IMR-90 (cell line): ENCODE measurements at regions not wholly inside any gene's neighbourhood (a gene's known extent, or its start where the extent isn't known, plus 50 kb on each side); places are given as distances from the start of the nearest gene placed in this dataset.

Experiments
- ATAC-seq: fragments of 200-7000 bp; cut with Tn5 transposase; 2 replicates; pipeline ENCODE4 v1.9.1; 2020; ENCODE audit warnings: low read depth, mild to moderate bottlenecking, moderate library complexity
- BruUV-seq: library from RNA; stranded (reverse); fragments of 400-500 nt; replicated peaks from 2 replicates; lab custom pipeline; 2021; lab: Mats Ljungman, UMichigan
- CTCF ChIA-PET: fragments of 300-600 bp; formaldehyde crosslinking; extraction: SDS; loops from one replicate; lab custom pipeline; 2021; ENCODE audit warnings: antibody characterized with exemption; lab: Yijun Ruan, JAX
- POLR2A ChIA-PET: fragments of 300-600 bp; sonication (Branson Sonifier 250); formaldehyde crosslinking; loops from one replicate; lab custom pipeline; 2022; ENCODE audit warnings: antibody characterized with exemption; ENCODE audit not compliant: unreplicated experiment; lab: Charles Lee
- DNase-seq: peaks from one replicate; pipeline ENCODE4 v3.0.0; 2013
- H2AFZ ChIP-seq: replicated peaks from 2 replicates; pipeline ENCODE3; 2013; ENCODE audit warnings: low read length, mild to moderate bottlenecking; ENCODE audit not compliant: poor library complexity
- H2AK5ac ChIP-seq: 2 replicates; pipeline ENCODE4 v1.6.1; 2013; ENCODE audit warnings: low read depth, low read length, inconsistent platforms
- H2AK9ac ChIP-seq: replicated peaks from 2 replicates; pipeline ENCODE3; 2013; ENCODE audit warnings: mild to moderate bottlenecking, low read depth, low read length, moderate library complexity; ENCODE audit not compliant: poor library complexity
- H2BK120ac ChIP-seq: 2 replicates; pipeline ENCODE4 v1.6.1; 2013; ENCODE audit warnings: low read depth, low read length, inconsistent platforms
- H2BK15ac ChIP-seq: 3 replicates; pipeline ENCODE4 v1.6.1; 2013; ENCODE audit warnings: low read depth, low read length, inconsistent platforms
- H2BK20ac ChIP-seq: 2 replicates; pipeline ENCODE4 v1.6.1; 2013; ENCODE audit warnings: low read depth, mild to moderate bottlenecking, inconsistent platforms, low read length, moderate library complexity
- H2BK5ac ChIP-seq: 2 replicates; pipeline ENCODE4 v1.6.1; 2013; ENCODE audit warnings: mild to moderate bottlenecking, low read depth, low read length, inconsistent platforms; ENCODE audit not compliant: poor library complexity, severe bottlenecking
- H3K14ac ChIP-seq: replicated peaks from 2 replicates; pipeline ENCODE4 v1.6.1; 2013; ENCODE audit warnings: low read depth, low read length, inconsistent platforms
- H3K18ac ChIP-seq: 2 replicates; pipeline ENCODE4 v1.6.1; 2013; ENCODE audit warnings: low read depth, low read length, control low read depth
- H3K23ac ChIP-seq: 2 replicates; pipeline ENCODE4 v1.6.1; 2013; ENCODE audit warnings: low read depth, low read length, inconsistent platforms
- H3K27ac ChIP-seq: 2 replicates; pipeline ENCODE4 v1.5.1; 2013; ENCODE audit warnings: mild to moderate bottlenecking, control low read depth, low read length; ENCODE audit not compliant: insufficient read depth
- H3K27me3 ChIP-seq: 2 replicates; pipeline ENCODE4 v1.6.1; 2013; ENCODE audit warnings: low read length; ENCODE audit not compliant: control insufficient read depth, insufficient read depth
- H3K36me3 ChIP-seq: 2 replicates; pipeline ENCODE4 v1.6.1; 2013; ENCODE audit warnings: low read length, mixed read lengths; ENCODE audit not compliant: control insufficient read depth, insufficient read depth
- H3K4ac ChIP-seq: 2 replicates; pipeline ENCODE4 v1.6.1; 2013; ENCODE audit warnings: low read depth, low read length, inconsistent platforms
- H3K4me1 ChIP-seq: 2 replicates; pipeline ENCODE4 v1.6.1; 2013; ENCODE audit warnings: low read length, mixed read lengths; ENCODE audit not compliant: control insufficient read depth, insufficient read depth
- H3K4me2 ChIP-seq: 2 replicates; pipeline ENCODE4 v1.6.1; 2013; ENCODE audit warnings: low read depth, mild to moderate bottlenecking, control low read depth, low read length, moderate library complexity
- H3K4me3 ChIP-seq: 2 replicates; pipeline ENCODE4 v1.5.1; 2013; ENCODE audit warnings: low read depth, mild to moderate bottlenecking, control low read depth, low read length, moderate library complexity; ENCODE audit not compliant: insufficient read depth
- H3K56ac ChIP-seq: 2 replicates; pipeline ENCODE4 v1.6.1; 2013; ENCODE audit warnings: low read length, inconsistent platforms; ENCODE audit not compliant: insufficient read depth; ENCODE audit errors: extremely low read depth
- H3K79me1 ChIP-seq, 2 experiments: 2 replicates each; pipeline ENCODE4 v1.6.1; 2013; ENCODE audit warnings: low read length in 2 of 2, inconsistent platforms in 1 of 2, low read depth in 1 of 2
- H3K9ac ChIP-seq: 2 replicates; pipeline ENCODE4 v1.6.1; 2013; ENCODE audit warnings: low read depth, low read length, control low read depth
- H3K9me1 ChIP-seq: 2 replicates; pipeline ENCODE4 v1.6.1; 2013; ENCODE audit warnings: low read length, inconsistent platforms; ENCODE audit not compliant: insufficient read depth
- H3K9me3 ChIP-seq: 2 replicates; pipeline ENCODE4 v1.6.1; 2013; ENCODE audit warnings: low read length; ENCODE audit not compliant: control insufficient read depth, insufficient read depth
- H4K20me1 ChIP-seq: 2 replicates; pipeline ENCODE4 v1.6.1; 2013; ENCODE audit warnings: low read length, inconsistent platforms; ENCODE audit not compliant: insufficient read depth
- H4K5ac ChIP-seq: 2 replicates; pipeline ENCODE4 v1.6.1; 2013; ENCODE audit warnings: mild to moderate bottlenecking, low read depth, low read length, control low read depth
- H4K8ac ChIP-seq, 2 experiments: 2 replicates each; pipeline ENCODE4 v1.6.1; 2013; ENCODE audit warnings: low read depth in 2 of 2, low read length in 2 of 2, control low read depth in 1 of 2, inconsistent platforms in 1 of 2
- H4K91ac ChIP-seq: 2 replicates; pipeline ENCODE4 v1.6.1; 2013; ENCODE audit warnings: low read depth, low read length, inconsistent platforms; ENCODE audit not compliant: insufficient read depth
- CEBPB ChIP-seq: IDR thresholded peaks from 2 replicates; pipeline ENCODE4 v1.6.1; 2012; ENCODE audit warnings: low read depth, low read length, improper control_type of control experiment
- CHD1 ChIP-seq: IDR thresholded peaks from 2 replicates; pipeline ENCODE4 v1.6.1; 2012; ENCODE audit warnings: low read depth, low read length, improper control_type of control experiment
- RAD21 ChIP-seq: IDR thresholded peaks from 2 replicates; pipeline ENCODE4 v1.6.1; 2012; ENCODE audit warnings: low read length, improper control_type of control experiment
- SMC3 ChIP-seq: fragments of 150-350 bp; IDR thresholded peaks from 2 replicates; pipeline ENCODE4 v1.6.1; 2016; ENCODE audit warnings: low read depth, mild to moderate bottlenecking, antibody characterized with exemption, low read length, moderate library complexity
- WGBS, 2 experiments: methylation state at CpG; one replicate each; pipeline versions ENCODE4 v1.1.5 to v1.1.7; 2013; ENCODE audit warnings: missing lambda C conversion rate in 2 of 2; ENCODE audit not compliant: insufficient read length in 1 of 2; ENCODE audit errors: extremely low coverage in 2 of 2; 5-methylcytosine and 5-hydroxymethylcytosine counted together
- dilution Hi-C: fragments of 300-500 bp; cut with HindIII; formaldehyde crosslinking; loops from one replicate; pipeline ENCODE4 v1.14.3; 2018; ENCODE audit warnings: low sequenced_read_pairs; ENCODE audit not compliant: unreplicated experiment
- in situ Hi-C: fragments of 300-500 bp; cut with MboI; formaldehyde crosslinking; loops from 3 replicates; pipeline ENCODE4 v1.14.3; 2019; ENCODE audit warnings: low sequenced_read_pairs, inconsistent platforms, mixed read lengths
- intact Hi-C: fragments of 100-400 bp; cut with micrococcal nuclease; formaldehyde crosslinking; loops from 2 replicates; pipeline ENCODE4 v1.10.0; 2022
- TF ChIP-seq, protein P1 (sequence below): fragments of 150-350 bp; IDR thresholded peaks from 2 replicates; pipeline ENCODE4 v1.6.1; 2016; ENCODE audit warnings: low read depth, mild to moderate bottlenecking, low read length, moderate library complexity, borderline replicate concordance
- TF ChIP-seq, protein P2 (sequence below): fragments of 150-350 bp; IDR thresholded peaks from 2 replicates; pipeline ENCODE4 v1.6.1; 2017; ENCODE audit warnings: mild to moderate bottlenecking, antibody characterized with exemption, low read length, low read depth

DNA sequence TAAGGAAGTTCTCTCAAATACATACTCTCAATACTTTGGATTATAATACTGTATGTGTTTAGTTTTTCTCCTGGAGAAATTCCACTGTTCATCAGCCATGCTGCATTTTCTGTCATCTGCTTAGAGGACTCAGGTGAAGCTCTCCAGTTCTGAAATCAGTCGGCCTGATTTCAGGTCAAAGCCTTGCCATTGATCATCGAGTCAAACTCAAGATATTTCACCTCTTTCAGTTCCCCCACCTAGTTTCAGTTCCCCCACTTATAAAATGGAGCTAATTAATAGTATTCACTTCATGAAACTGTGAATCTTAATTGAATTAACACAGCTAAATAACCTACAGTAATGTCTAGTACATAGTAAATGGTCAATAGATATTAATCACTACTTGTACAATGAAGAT is 75.3 kb upstream of the L3MBTL4 start:
- H3K9me3 ChIP-seq, result no peaks in the 10 kb centered on the region
- no peak overlapping the region for H2BK20ac ChIP-seq
- WGBS, 2 experiments, result no CpG with 5 or more reads among the region's 2 CpGs

More for the DNA sequence above, 75.3 kb upstream of the L3MBTL4 start:
- no peak overlapping the region for H3K23ac ChIP-seq
- peaks cover 2% of the 10 kb centered on the region; the same call in 1 of the 2 replicates for H3K27me3 ChIP-seq
- H3K4ac ChIP-seq, result no peak overlapping the region
- no peak overlapping the region for H3K27ac ChIP-seq
- ChIA-PET POLR2A (no interaction called here), CTCF (no interaction called here)
- H3K56ac ChIP-seq, result no peak overlapping the region
- no peaks in the 10 kb centered on the region for H3K4me1 ChIP-seq
- no peak overlapping the region for H3K14ac ChIP-seq
- no peak overlapping the region for H3K9ac ChIP-seq
- H4K20me1 ChIP-seq, result no peaks in the 10 kb centered on the region
- no peak overlapping the region for H2BK5ac ChIP-seq
- H3K36me3 ChIP-seq, result no peaks in the 10 kb centered on the region
- no peaks in the 10 kb centered on the region for H3K9me1 ChIP-seq
- no peak overlapping the region for H2BK15ac ChIP-seq
- H4K5ac ChIP-seq, result no peak overlapping the region
- no peak overlapping the region for H4K8ac ChIP-seq
- no TSS peak for BruUV-seq
- no peak overlapping the region for H4K91ac ChIP-seq
- no peak overlapping the region for H3K18ac ChIP-seq
- intact Hi-C loops, result no loop called here
- H2AK5ac ChIP-seq, result no peak overlapping the region
- H3K79me1 ChIP-seq, result no peaks in the 10 kb centered on the region
- H3K4me3 ChIP-seq, result no peak overlapping the region
- H3K4me2 ChIP-seq, result no peak overlapping the region
- DNase-seq (no peak), ATAC-seq (no peak)
- TF ChIP-seq CHD1, result no peak
- no peak for TF ChIP-seq RAD21
- no peak for TF ChIP-seq CEBPB
- TF ChIP-seq, protein P1, sequence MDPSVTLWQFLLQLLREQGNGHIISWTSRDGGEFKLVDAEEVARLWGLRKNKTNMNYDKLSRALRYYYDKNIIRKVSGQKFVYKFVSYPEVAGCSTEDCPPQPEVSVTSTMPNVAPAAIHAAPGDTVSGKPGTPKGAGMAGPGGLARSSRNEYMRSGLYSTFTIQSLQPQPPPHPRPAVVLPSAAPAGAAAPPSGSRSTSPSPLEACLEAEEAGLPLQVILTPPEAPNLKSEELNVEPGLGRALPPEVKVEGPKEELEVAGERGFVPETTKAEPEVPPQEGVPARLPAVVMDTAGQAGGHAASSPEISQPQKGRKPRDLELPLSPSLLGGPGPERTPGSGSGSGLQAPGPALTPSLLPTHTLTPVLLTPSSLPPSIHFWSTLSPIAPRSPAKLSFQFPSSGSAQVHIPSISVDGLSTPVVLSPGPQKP, result no peak
- TF ChIP-seq, protein P2, sequence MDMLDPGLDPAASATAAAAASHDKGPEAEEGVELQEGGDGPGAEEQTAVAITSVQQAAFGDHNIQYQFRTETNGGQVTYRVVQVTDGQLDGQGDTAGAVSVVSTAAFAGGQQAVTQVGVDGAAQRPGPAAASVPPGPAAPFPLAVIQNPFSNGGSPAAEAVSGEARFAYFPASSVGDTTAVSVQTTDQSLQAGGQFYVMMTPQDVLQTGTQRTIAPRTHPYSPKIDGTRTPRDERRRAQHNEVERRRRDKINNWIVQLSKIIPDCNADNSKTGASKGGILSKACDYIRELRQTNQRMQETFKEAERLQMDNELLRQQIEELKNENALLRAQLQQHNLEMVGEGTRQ, result no peak
- no peak for TF ChIP-seq SMC3
- H2BK120ac ChIP-seq, result no peak overlapping the region
- in situ Hi-C loops, result no loop called here
- dilution Hi-C loops, result no loop called here
- H2AFZ ChIP-seq, result no peak overlapping the region
- no peak overlapping the region for H2AK9ac ChIP-seq
